Neural cell (in vitro differentiated cells): ENCODE measurements at regions not wholly inside any gene's neighbourhood (a gene's known extent, or its start where the extent isn't known, plus 50 kb on each side); places are given as distances from the start of the nearest gene placed in this dataset.

Experiments used
- H2AFZ ChIP-seq: fragments of 200-600, 300-800 bp; sonication (generic), shearing (Covaris generic); 2 replicates; pipeline ENCODE4 v1.6.0; 2014; ENCODE audit warnings: low read depth, mild to moderate bottlenecking, antibody characterized with exemption, low read length, moderate library complexity
- H3F3A ChIP-seq: fragments of 200-600 bp; shearing (Covaris generic); 2 replicates; pipeline ENCODE4 v1.6.1; 2016; ENCODE audit warnings: mild to moderate bottlenecking, moderate library complexity, mixed read lengths, antibody characterized with exemption, low read length; ENCODE audit not compliant: insufficient read depth, poor library complexity, severe bottlenecking
- H3K27ac ChIP-seq: fragments of 200-600, 300-800 bp; sonication (generic), shearing (Covaris generic); 2 replicates; pipeline ENCODE4 v1.5.1; 2014; ENCODE audit warnings: mild to moderate bottlenecking, low read length, moderate library complexity
- H3K27me3 ChIP-seq: fragments of 300-800, 200-600 bp; sonication (generic), shearing (Covaris generic); 2 replicates; pipeline ENCODE4 v1.6.0; 2014; ENCODE audit warnings: mild to moderate bottlenecking, low read depth, low read length, moderate library complexity; ENCODE audit not compliant: insufficient read depth
- H3K36me3 ChIP-seq: fragments of 300-800, 200-600 bp; sonication (generic), shearing (Covaris generic); 2 replicates; pipeline ENCODE4 v1.5.1; 2014; ENCODE audit warnings: mild to moderate bottlenecking, antibody characterized with exemption, low read length, moderate library complexity; ENCODE audit not compliant: insufficient read depth
- H3K4me2 ChIP-seq: fragments of 300-800, 200-600 bp; sonication (generic), shearing (Covaris generic); 2 replicates; pipeline ENCODE4 v1.6.0; 2014; ENCODE audit warnings: mild to moderate bottlenecking, low read length
- H3K4me3 ChIP-seq: fragments of 300-800, 200-600 bp; sonication (generic), shearing (Covaris generic); 2 replicates; pipeline ENCODE4 v1.5.1; 2014; ENCODE audit warnings: mild to moderate bottlenecking, low read length, moderate library complexity
- H3K79me2 ChIP-seq: fragments of 200-600 bp; shearing (Covaris generic); replicated peaks from 2 replicates; pipeline ENCODE4 v1.6.0; 2014; ENCODE audit warnings: mild to moderate bottlenecking, low read length, moderate library complexity; ENCODE audit not compliant: insufficient read depth
- H3K9ac ChIP-seq: fragments of 300-800, 200-600 bp; sonication (generic), shearing (Covaris generic); 2 replicates; pipeline ENCODE4 v1.6.1; 2016; ENCODE audit warnings: mild to moderate bottlenecking, low read length, mixed read lengths
- H3K9me2 ChIP-seq: fragments of 200-600 bp; shearing (Covaris generic); 2 replicates; pipeline ENCODE4 v1.6.1; 2016; ENCODE audit warnings: mild to moderate bottlenecking, low read length, mixed read lengths; ENCODE audit not compliant: insufficient read depth
- H3K9me3 ChIP-seq: fragments of 200-600, 300-800 bp; sonication (generic), shearing (Covaris generic); 2 replicates; pipeline ENCODE4 v1.6.1; 2016; ENCODE audit warnings: mild to moderate bottlenecking, mixed run types, low read length, moderate library complexity, mixed read lengths
- H4K20me1 ChIP-seq: fragments of 200-600 bp; shearing (Covaris generic); 2 replicates; pipeline ENCODE4 v1.6.1; 2016; ENCODE audit warnings: mild to moderate bottlenecking, mixed run types; ENCODE audit not compliant: insufficient read depth
- EP300 ChIP-seq: fragments of 450-650 bp; conservative IDR thresholded peaks from 2 replicates; pipeline ENCODE4 v1.6.1; 2014; ENCODE audit warnings: antibody characterized with exemption, mild to moderate bottlenecking, moderate library complexity; ENCODE audit not compliant: poor library complexity, severe bottlenecking
- EZH2 ChIP-seq: fragments of 200-600, 300-800 bp; shearing (Covaris generic), sonication (generic); IDR thresholded peaks from 2 replicates; pipeline ENCODE4 v1.6.1; 2014; ENCODE audit warnings: antibody characterized with exemption, low read length, borderline replicate concordance, mild to moderate bottlenecking; ENCODE audit not compliant: insufficient read depth, poor library complexity, severe bottlenecking
- MXI1 ChIP-seq: fragments of 450-650 bp; conservative IDR thresholded peaks from 2 replicates; pipeline ENCODE4 v1.6.1; 2014; ENCODE audit warnings: antibody characterized with exemption, mild to moderate bottlenecking; ENCODE audit not compliant: poor library complexity, severe bottlenecking
- POLR2AphosphoS5 ChIP-seq: IDR thresholded peaks from 2 replicates; pipeline ENCODE4 v1.6.1; 2012
- RAD21 ChIP-seq: fragments of 450-650 bp; conservative IDR thresholded peaks from 2 replicates; pipeline ENCODE4 v1.6.1; 2014; ENCODE audit warnings: antibody characterized with exemption, mild to moderate bottlenecking, moderate library complexity
- SMC3 ChIP-seq: fragments of 450-650 bp; conservative IDR thresholded peaks from 2 replicates; pipeline ENCODE4 v1.6.1; 2014; ENCODE audit warnings: antibody characterized with exemption, mild to moderate bottlenecking, moderate library complexity; ENCODE audit not compliant: poor library complexity
- TAF1 ChIP-seq: IDR thresholded peaks from 2 replicates; pipeline ENCODE4 v1.6.1; 2012; ENCODE audit warnings: low read depth
- TF ChIP-seq, protein P1 (sequence below): fragments of 450-650 bp; IDR thresholded peaks from 2 replicates; pipeline ENCODE4 v1.5.1; 2014; ENCODE audit warnings: antibody characterized with exemption, mild to moderate bottlenecking, moderate library complexity; ENCODE audit not compliant: poor library complexity, severe bottlenecking
- TF ChIP-seq, protein P2 (sequence below): IDR thresholded peaks from 2 replicates; pipeline ENCODE4 v1.6.1; 2012; ENCODE audit warnings: borderline replicate concordance

DNA sequence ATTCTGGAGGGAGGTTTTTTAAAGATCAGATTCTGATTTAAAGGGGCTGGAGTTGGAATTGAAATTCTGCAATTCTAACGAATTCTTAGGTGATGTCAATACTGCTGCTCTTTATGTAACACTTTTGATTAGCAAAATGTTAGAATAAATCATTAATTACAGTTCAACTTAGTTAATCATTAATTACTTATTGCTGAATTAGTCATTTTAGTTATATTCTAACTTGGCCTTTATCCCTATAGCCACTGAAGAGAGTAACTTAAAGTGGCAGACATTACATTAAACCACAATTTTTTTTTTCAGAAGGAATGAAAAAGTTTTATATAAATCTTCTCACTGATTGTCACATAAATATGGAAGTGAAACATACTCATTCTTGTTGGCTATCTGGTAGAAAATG, 206.6 kb upstream of the ITM2A start:
- no peaks in the 10 kb centered on the region for H3F3A ChIP-seq
- no peaks in the 10 kb centered on the region for H4K20me1 ChIP-seq
- no peaks in the 10 kb centered on the region for H3K27me3 ChIP-seq
- H3K9ac ChIP-seq, result no peak overlapping the region
- H3K27ac ChIP-seq, result no peak overlapping the region
- H3K36me3 ChIP-seq, result no peaks in the 10 kb centered on the region
- no peaks in the 10 kb centered on the region for H3K9me2 ChIP-seq
- no peak overlapping the region for H3K4me2 ChIP-seq
- no peaks in the 10 kb centered on the region for H3K79me2 ChIP-seq
- H3K9me3 ChIP-seq, result no peaks in the 10 kb centered on the region
- no peak overlapping the region for H2AFZ ChIP-seq
- no peak overlapping the region for H3K4me3 ChIP-seq
- no peak for TF ChIP-seq SMC3
- TF ChIP-seq POLR2AphosphoS5, result no peak
- TF ChIP-seq EZH2, result no peak
- no peak for TF ChIP-seq EP300
- TF ChIP-seq RAD21, result no peak

DNA sequence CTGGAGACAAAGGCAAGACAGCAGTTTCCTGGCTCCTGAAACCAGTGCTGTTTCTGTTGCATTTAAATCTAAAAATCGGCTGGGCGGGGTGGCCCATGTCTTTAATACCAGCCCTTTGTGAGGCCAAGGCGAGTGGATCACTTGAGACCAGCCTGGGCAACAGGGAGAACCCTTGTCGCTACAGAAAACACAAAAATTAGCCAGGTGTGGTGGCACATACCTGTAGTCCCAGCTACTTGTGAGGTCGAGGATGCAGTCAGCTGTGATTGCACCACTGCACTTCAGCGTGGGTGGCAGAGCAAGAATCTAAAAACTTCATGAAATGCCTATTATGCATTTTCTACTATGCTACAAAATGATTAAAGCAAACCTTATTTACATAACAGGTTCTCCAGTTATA, 205.4 kb upstream of the ITM2A start:
- H3K9me2 ChIP-seq, result no peaks in the 10 kb centered on the region
- H3K4me2 ChIP-seq, result no peak overlapping the region
- H4K20me1 ChIP-seq, result no peaks in the 10 kb centered on the region
- no peaks in the 10 kb centered on the region for H3K27me3 ChIP-seq
- no peak for TF ChIP-seq EZH2
- TF ChIP-seq SMC3, result no peak
- TF ChIP-seq POLR2AphosphoS5, result no peak
- no peak for TF ChIP-seq RAD21
- TF ChIP-seq, protein P1, sequence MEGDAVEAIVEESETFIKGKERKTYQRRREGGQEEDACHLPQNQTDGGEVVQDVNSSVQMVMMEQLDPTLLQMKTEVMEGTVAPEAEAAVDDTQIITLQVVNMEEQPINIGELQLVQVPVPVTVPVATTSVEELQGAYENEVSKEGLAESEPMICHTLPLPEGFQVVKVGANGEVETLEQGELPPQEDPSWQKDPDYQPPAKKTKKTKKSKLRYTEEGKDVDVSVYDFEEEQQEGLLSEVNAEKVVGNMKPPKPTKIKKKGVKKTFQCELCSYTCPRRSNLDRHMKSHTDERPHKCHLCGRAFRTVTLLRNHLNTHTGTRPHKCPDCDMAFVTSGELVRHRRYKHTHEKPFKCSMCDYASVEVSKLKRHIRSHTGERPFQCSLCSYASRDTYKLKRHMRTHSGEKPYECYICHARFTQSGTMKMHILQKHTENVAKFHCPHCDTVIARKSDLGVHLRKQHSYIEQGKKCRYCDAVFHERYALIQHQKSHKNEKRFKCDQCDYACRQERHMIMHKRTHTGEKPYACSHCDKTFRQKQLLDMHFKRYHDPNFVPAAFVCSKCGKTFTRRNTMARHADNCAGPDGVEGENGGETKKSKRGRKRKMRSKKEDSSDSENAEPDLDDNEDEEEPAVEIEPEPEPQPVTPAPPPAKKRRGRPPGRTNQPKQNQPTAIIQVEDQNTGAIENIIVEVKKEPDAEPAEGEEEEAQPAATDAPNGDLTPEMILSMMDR, result no peak
- no peak for TF ChIP-seq TAF1
- TF ChIP-seq EP300, result no peak
- no peaks in the 10 kb centered on the region for H3K9me3 ChIP-seq
- no peak overlapping the region for H3K9ac ChIP-seq
- H3F3A ChIP-seq, result no peaks in the 10 kb centered on the region
- no peaks in the 10 kb centered on the region for H3K36me3 ChIP-seq
- no peak overlapping the region for H3K4me3 ChIP-seq
- no peak overlapping the region for H3K27ac ChIP-seq
- no peak overlapping the region for H2AFZ ChIP-seq
- H3K79me2 ChIP-seq, result no peaks in the 10 kb centered on the region

DNA sequence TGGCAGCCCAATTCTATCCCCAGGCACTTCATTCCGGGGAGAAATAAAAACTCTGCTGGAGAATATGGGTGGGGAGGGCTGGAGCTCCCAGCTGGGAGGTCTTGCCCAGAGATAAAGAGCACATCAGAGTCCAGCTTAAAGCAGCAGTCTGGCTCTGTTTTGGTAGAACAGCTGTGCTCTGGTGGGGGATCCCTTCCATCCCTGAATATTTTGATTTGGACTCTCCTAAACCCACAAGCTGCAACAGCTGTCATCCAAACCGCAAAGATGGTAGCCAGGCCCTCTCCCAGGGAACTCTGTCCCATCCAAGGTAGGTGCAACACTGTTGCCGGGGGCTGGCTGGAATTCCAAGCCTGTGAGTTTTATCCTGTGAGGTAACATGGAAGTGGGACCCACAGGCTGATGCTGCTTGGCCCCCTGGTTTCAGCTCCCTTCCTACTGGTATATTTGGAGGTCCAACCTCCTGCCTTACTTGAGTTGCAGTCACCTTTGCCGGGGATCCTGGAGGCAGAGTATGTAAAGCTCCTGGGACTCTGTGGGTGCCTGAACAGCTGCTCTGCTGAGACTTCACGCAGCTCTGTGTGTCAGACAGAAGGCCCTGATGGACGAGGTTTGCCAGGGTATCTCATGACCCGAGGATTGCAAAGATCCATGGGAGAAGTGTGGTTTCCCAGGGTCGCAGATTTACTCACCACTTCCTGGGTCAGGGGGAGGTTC, 203.5 kb upstream of the ITM2A start:
- Histone ChIP-seq H3K4me2 (no peak overlapping the region), H3K79me2 (no peaks in the 10 kb centered on the region), H2AFZ (no peak overlapping the region), H3K9ac (no peak overlapping the region), H4K20me1 (no peaks in the 10 kb centered on the region), H3F3A (no peaks in the 10 kb centered on the region), H3K4me3 (no peak overlapping the region), H3K9me2 (no peaks in the 10 kb centered on the region), H3K27me3 (no peaks in the 10 kb centered on the region), H3K36me3 (no peaks in the 10 kb centered on the region), H3K27ac (no peak overlapping the region), H3K9me3 (no peaks in the 10 kb centered on the region)
- TF ChIP-seq SMC3 (no peak), MXI1 (no peak), EZH2 (no peak), POLR2AphosphoS5 (no peak), EP300 (no peak), RAD21 (no peak), TAF1 (no peak)
- TF ChIP-seq, protein P2, sequence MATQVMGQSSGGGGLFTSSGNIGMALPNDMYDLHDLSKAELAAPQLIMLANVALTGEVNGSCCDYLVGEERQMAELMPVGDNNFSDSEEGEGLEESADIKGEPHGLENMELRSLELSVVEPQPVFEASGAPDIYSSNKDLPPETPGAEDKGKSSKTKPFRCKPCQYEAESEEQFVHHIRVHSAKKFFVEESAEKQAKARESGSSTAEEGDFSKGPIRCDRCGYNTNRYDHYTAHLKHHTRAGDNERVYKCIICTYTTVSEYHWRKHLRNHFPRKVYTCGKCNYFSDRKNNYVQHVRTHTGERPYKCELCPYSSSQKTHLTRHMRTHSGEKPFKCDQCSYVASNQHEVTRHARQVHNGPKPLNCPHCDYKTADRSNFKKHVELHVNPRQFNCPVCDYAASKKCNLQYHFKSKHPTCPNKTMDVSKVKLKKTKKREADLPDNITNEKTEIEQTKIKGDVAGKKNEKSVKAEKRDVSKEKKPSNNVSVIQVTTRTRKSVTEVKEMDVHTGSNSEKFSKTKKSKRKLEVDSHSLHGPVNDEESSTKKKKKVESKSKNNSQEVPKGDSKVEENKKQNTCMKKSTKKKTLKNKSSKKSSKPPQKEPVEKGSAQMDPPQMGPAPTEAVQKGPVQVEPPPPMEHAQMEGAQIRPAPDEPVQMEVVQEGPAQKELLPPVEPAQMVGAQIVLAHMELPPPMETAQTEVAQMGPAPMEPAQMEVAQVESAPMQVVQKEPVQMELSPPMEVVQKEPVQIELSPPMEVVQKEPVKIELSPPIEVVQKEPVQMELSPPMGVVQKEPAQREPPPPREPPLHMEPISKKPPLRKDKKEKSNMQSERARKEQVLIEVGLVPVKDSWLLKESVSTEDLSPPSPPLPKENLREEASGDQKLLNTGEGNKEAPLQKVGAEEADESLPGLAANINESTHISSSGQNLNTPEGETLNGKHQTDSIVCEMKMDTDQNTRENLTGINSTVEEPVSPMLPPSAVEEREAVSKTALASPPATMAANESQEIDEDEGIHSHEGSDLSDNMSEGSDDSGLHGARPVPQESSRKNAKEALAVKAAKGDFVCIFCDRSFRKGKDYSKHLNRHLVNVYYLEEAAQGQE, result no peak
- TF ChIP-seq, protein P1, result no peak
